Kidney (tissue), 13 donors: ENCODE measurements at regions not wholly inside any gene's neighbourhood (a gene's known extent, or its start where the extent isn't known, plus 50 kb on each side); places are given as distances from the start of the nearest gene placed in this dataset.

ENCODE experiments used
- DNase-seq, 5 donors: peaks; one replicate each; pipeline ENCODE4 v3.0.0-alpha.2; 2013 to 2020
- FAIRE-seq: peaks from 2 replicates; lab custom pipeline; 2012; peaks lifted over from hg19 to GRCh38; lab: Jason Lieb, UNC
- H3K27ac ChIP-seq, 2 donors: one replicate each; pipeline ENCODE4 v1.7.0; 2013; ENCODE audit warnings: low read depth in 2 of 2, low read length in 2 of 2, inconsistent platforms in 1 of 2
- H3K27me3 ChIP-seq: one replicate; pipeline ENCODE4 v1.7.1; 2013; ENCODE audit warnings: low read length, inconsistent platforms; ENCODE audit not compliant: control insufficient read depth, insufficient read depth
- H3K36me3 ChIP-seq, 3 donors: one replicate each; pipeline versions ENCODE4 v1.7.0 to v1.7.1; 2013; ENCODE audit warnings: low read length in 3 of 3, control low read depth in 1 of 3, inconsistent platforms in 1 of 3; ENCODE audit not compliant: insufficient read depth in 3 of 3, control insufficient read depth in 2 of 3
- H3K4me1 ChIP-seq, 3 donors: one replicate each; pipeline versions ENCODE4 v1.7.0 to v1.7.1; 2013; ENCODE audit warnings: low read length in 3 of 3, inconsistent platforms in 1 of 3, low read depth in 1 of 3; ENCODE audit not compliant: control insufficient read depth in 2 of 3, insufficient read depth in 2 of 3
- H3K4me3 ChIP-seq, 3 donors: one replicate each; pipeline versions ENCODE4 v1.7.0 to v1.8.1; 2013; ENCODE audit warnings: low read length in 3 of 3, control low read depth in 1 of 3, inconsistent platforms in 1 of 3
- H3K9ac ChIP-seq, 3 donors: one replicate each; pipeline versions ENCODE4 v1.7.0 to v1.7.1; 2013; ENCODE audit warnings: low read length in 3 of 3, control low read depth in 1 of 3, inconsistent platforms in 1 of 3
- H3K9me3 ChIP-seq, 3 donors: one replicate each; pipeline versions ENCODE4 v1.7.0 to v1.7.1; 2013; ENCODE audit warnings: low read length in 3 of 3, control low read depth in 1 of 3, inconsistent platforms in 1 of 3; ENCODE audit not compliant: control insufficient read depth in 2 of 3, insufficient read depth in 1 of 3
- intact Hi-C: fragments of 100-400 bp; cut with DNase I; formaldehyde crosslinking; loops from one replicate; pipeline ENCODE4 v1.11.1; 2022
- TF ChIP-seq, protein P1 (sequence below): IDR thresholded peaks from 3 replicates; pipeline ENCODE4 v1.5.1; 2012; ENCODE audit warnings: mild to moderate bottlenecking, moderate library complexity, borderline replicate concordance; ENCODE audit not compliant: insufficient read depth; ENCODE audit errors: extremely low read depth
- donor health status: control.
- donor health status: control.
- donor health status: control.
- donor health status: control.
- donor health status: control.
- donor health status: DM: yes; HTN: yes; CAD: no.
- donor health status: Normal renal cell carcinoma (clear cell type).

- H3K27me3 ChIP-seq = no peaks in the 10 kb centered on the region
- no peaks in the 10 kb centered on the region for H3K36me3 ChIP-seq
- no peak overlapping the region for H3K9ac ChIP-seq
- H3K4me1 ChIP-seq = no peaks in the 10 kb centered on the region
- TF ChIP-seq, protein P1, sequence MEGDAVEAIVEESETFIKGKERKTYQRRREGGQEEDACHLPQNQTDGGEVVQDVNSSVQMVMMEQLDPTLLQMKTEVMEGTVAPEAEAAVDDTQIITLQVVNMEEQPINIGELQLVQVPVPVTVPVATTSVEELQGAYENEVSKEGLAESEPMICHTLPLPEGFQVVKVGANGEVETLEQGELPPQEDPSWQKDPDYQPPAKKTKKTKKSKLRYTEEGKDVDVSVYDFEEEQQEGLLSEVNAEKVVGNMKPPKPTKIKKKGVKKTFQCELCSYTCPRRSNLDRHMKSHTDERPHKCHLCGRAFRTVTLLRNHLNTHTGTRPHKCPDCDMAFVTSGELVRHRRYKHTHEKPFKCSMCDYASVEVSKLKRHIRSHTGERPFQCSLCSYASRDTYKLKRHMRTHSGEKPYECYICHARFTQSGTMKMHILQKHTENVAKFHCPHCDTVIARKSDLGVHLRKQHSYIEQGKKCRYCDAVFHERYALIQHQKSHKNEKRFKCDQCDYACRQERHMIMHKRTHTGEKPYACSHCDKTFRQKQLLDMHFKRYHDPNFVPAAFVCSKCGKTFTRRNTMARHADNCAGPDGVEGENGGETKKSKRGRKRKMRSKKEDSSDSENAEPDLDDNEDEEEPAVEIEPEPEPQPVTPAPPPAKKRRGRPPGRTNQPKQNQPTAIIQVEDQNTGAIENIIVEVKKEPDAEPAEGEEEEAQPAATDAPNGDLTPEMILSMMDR = no peak
- no peaks in the 10 kb centered on the region for H3K9me3 ChIP-seq
- intact Hi-C loops = no loop called here
- H3K4me3 ChIP-seq = no peak overlapping the region
- no peak for FAIRE-seq
- no peak for DNase-seq
- no peak overlapping the region for H3K27ac ChIP-seq
Observed at GRCh38 chr15:61689067-61689466, 371.2 kb downstream of the VPS13C start.

- Histone ChIP-seq H3K27ac (no peak overlapping the region), H3K4me1 (no peaks in the 10 kb centered on the region), H3K9me3 (no peaks in the 10 kb centered on the region), H3K27me3 (no peaks in the 10 kb centered on the region), H3K4me3 (no peak overlapping the region), H3K36me3 (no peaks in the 10 kb centered on the region), H3K9ac (no peak overlapping the region)
- intact Hi-C loops = no loop called here
- TF ChIP-seq, protein P1 = no peak
- DNase-seq (no peak), FAIRE-seq (no peak)
Observed at GRCh38 chr15:61687651-61688050, 372.6 kb downstream of the VPS13C start.

GRCh38 chr15:61687124-61687523 is 373.1 kb downstream of the VPS13C start:
- H3K4me3 ChIP-seq = no peak overlapping the region
- H3K9ac ChIP-seq = no peak overlapping the region
- TF ChIP-seq, protein P1 = no peak
- H3K36me3 ChIP-seq = no peaks in the 10 kb centered on the region
- H3K27ac ChIP-seq = no peak overlapping the region
- no peaks in the 10 kb centered on the region for H3K4me1 ChIP-seq
- intact Hi-C loops = no loop called here
- no peak for FAIRE-seq
- no peaks in the 10 kb centered on the region for H3K9me3 ChIP-seq
- DNase-seq = peak in 1 of 5 donors; percentile 5
- H3K27me3 ChIP-seq = no peaks in the 10 kb centered on the region

DNA sequence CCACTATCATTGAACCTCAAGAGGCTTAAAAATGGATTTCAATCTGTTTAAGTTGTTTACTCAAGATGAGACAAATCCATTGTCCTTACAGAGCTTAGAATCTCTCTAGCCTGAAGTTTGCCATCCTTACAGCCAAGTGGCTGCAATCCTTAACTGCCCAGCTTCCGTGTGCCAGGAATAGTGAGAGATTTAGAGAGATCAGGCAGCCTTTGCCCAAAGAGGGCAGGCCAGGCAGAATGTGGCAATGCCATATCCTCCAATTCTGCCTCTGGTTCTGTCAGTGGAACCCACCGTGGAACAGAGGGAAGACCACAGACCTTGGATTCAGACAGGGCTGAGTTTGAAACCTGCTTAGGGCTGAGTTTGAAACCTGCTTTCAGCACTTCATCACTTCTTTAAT is 374.3 kb downstream of the VPS13C start:
- H3K4me1 ChIP-seq = no peaks in the 10 kb centered on the region
- FAIRE-seq = no peak
- H3K36me3 ChIP-seq = no peaks in the 10 kb centered on the region

More for the DNA sequence above, 374.3 kb downstream of the VPS13C start:
- Histone ChIP-seq H3K9ac (no peak overlapping the region), H3K9me3 (no peaks in the 10 kb centered on the region), H3K27ac (no peak overlapping the region), H3K4me3 (no peak overlapping the region), H3K27me3 (no peaks in the 10 kb centered on the region)
- no peak for DNase-seq
- intact Hi-C loops = no loop called here
- TF ChIP-seq, protein P1 = no peak
